NCI-H82 (cell line): ENCODE measurements at regions not wholly inside any gene's neighbourhood (a gene's known extent, or its start where the extent isn't known, plus 50 kb on each side); places are given as distances from the start of the nearest gene placed in this dataset.

Experiments used
- DNase-seq: peaks from one replicate; lab custom pipeline; 2025; lab: John Stamatoyannopoulos, UW

- DNase-seq = peak; percentile 100
Measured at GRCh38 chr2:204228169-204228886, 291.8 kb downstream of the ICOS start.

GRCh38 chr2:204234248-204234647 is 297.7 kb downstream of the ICOS start:
- no peak for DNase-seq

- no peak for DNase-seq
Measured at GRCh38 chr2:204234879-204235278, 298.3 kb downstream of the ICOS start.

GRCh38 chr2:204237416-204237815 is 300.9 kb downstream of the ICOS start:
- no peak for DNase-seq

- DNase-seq = no peak
Measured at GRCh38 chr2:204239411-204240165, 303.0 kb downstream of the ICOS start.

- DNase-seq = no peak
Measured at GRCh38 chr2:204240961-204241360, 304.3 kb upstream of the PARD3B start.

- no peak for DNase-seq
Measured at GRCh38 chr2:204249437-204249836, 295.8 kb upstream of the PARD3B start.

- DNase-seq = no peak
Measured at GRCh38 chr2:204250692-204251091, 294.6 kb upstream of the PARD3B start.

- DNase-seq = peak; percentile 41
Measured at GRCh38 chr2:204251158-204251997, 293.9 kb upstream of the PARD3B start.

- no peak for DNase-seq
Measured at GRCh38 chr2:204251998-204252376, 293.3 kb upstream of the PARD3B start.

- DNase-seq = no peak
Measured at GRCh38 chr2:204255071-204255470, 290.2 kb upstream of the PARD3B start.

- DNase-seq = no peak
Measured at GRCh38 chr2:204255526-204255925, 289.7 kb upstream of the PARD3B start.

GRCh38 chr2:204257781-204258180 is 287.5 kb upstream of the PARD3B start:
- no peak for DNase-seq

- no peak for DNase-seq
Measured at GRCh38 chr2:204258890-204259289, 286.4 kb upstream of the PARD3B start.

GRCh38 chr2:204260162-204260877 is 285.0 kb upstream of the PARD3B start:
- peak; percentile 95 for DNase-seq

GRCh38 chr2:204260901-204261300 is 284.4 kb upstream of the PARD3B start:
- peak; percentile 99 for DNase-seq

GRCh38 chr2:204261846-204262245 is 283.4 kb upstream of the PARD3B start:
- no peak for DNase-seq

- no peak for DNase-seq
Measured at GRCh38 chr2:204264085-204264553, 281.2 kb upstream of the PARD3B start.

- DNase-seq = peak; percentile 84
Measured at GRCh38 chr2:204264621-204265140, 280.6 kb upstream of the PARD3B start.

- DNase-seq = peak; percentile 74
Measured at GRCh38 chr2:204265681-204266181, 279.5 kb upstream of the PARD3B start.

GRCh38 chr2:204268458-204268857 is 276.8 kb upstream of the PARD3B start:
- no peak for DNase-seq
